Liver (tissue), 3 donors: ENCODE measurements at regions not wholly inside any gene's neighbourhood (a gene's known extent, or its start where the extent isn't known, plus 50 kb on each side); places are given as distances from the start of the nearest gene placed in this dataset.

Experiments used
- ATF3 ChIP-seq: IDR thresholded peaks from 2 replicates; pipeline ENCODE4 v1.6.1; 2016; ENCODE audit warnings: antibody characterized with exemption
- JUND ChIP-seq, 2 donors: IDR thresholded peaks; 2 replicates each; pipeline ENCODE4 v1.6.1; 2016; ENCODE audit warnings: antibody characterized with exemption in 2 of 2
- NR2F2 ChIP-seq: IDR thresholded peaks from 2 replicates; pipeline ENCODE4 v1.6.1; 2016; ENCODE audit warnings: antibody characterized with exemption
- RAD21 ChIP-seq, 2 donors: IDR thresholded peaks; 2 replicates each; pipeline ENCODE4 v1.6.1; 2016; ENCODE audit warnings: antibody characterized with exemption in 2 of 2, mild to moderate bottlenecking in 2 of 2
- REST ChIP-seq: IDR thresholded peaks from 2 replicates; pipeline ENCODE4 v1.6.1; 2016; ENCODE audit warnings: antibody characterized with exemption, mild to moderate bottlenecking
- SP1 ChIP-seq: IDR thresholded peaks from 2 replicates; pipeline ENCODE4 v1.6.1; 2018; ENCODE audit warnings: antibody characterized with exemption, mild to moderate bottlenecking
- YY1 ChIP-seq: IDR thresholded peaks from 2 replicates; pipeline ENCODE4 v1.6.1; 2016; ENCODE audit warnings: antibody characterized with exemption, mild to moderate bottlenecking
- TF ChIP-seq, protein P1 (sequence below): fragments of 150-350 bp; IDR thresholded peaks from 2 replicates; pipeline ENCODE4 v1.5.1; 2017; ENCODE audit warnings: improper control_type of control experiment, low read depth, low read length; ENCODE audit not compliant: missing input control
- TF ChIP-seq, protein P2 (sequence below): IDR thresholded peaks from 2 replicates; pipeline ENCODE4 v1.6.1; 2016; ENCODE audit warnings: antibody characterized with exemption
- donor health status: healthy.
- donor health status: healthy.

DNA sequence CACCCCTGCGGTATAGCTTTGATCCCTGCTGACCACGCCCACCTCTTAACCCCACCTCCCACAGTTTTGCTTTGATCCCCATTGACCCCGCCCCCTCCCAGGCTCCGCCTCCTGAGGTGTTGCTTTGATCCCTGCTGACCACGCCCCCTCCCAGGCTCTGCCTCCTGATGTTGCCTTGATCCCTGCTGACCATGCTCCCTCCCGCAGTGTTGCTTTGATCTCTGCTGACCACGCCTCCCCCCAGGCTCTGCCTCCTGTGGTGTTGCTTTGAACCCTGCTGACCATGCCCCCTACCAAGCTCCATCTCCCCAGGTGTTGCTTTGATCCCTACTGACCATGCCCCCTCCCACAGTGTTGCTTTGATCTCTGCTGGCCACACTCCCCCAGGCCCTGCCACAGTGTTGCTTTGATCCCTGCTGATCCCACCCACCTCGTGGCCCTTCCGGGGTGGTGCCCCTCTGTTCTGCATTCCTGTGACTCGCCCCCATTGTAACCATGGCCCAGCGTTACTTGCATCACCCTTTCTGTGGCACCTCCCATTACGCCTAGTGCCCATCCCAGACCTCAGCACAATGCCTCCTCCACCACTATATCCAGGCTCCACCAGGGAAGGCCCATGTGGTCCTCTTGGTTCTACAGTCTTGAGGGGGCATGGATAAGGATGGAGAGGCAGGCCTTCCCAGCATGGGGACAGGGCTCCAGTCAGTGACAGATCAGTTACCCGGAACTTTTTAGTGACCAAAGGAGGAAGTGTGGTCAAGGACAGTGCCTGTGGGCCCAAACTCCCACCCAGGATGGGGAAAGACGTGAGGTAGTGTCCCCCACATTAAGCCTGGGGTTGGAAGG is 70.8 kb downstream of the ADRA2C start:
- TF ChIP-seq NR2F2 (no peak), REST (no peak), YY1 (no peak), SP1 (no peak), RAD21 (IDR thresholded peaks at IDR 0.05) (no peak), JUND (IDR thresholded peaks at IDR 0.05) (no peak), ATF3 (no peak)
- TF ChIP-seq, protein P1, sequence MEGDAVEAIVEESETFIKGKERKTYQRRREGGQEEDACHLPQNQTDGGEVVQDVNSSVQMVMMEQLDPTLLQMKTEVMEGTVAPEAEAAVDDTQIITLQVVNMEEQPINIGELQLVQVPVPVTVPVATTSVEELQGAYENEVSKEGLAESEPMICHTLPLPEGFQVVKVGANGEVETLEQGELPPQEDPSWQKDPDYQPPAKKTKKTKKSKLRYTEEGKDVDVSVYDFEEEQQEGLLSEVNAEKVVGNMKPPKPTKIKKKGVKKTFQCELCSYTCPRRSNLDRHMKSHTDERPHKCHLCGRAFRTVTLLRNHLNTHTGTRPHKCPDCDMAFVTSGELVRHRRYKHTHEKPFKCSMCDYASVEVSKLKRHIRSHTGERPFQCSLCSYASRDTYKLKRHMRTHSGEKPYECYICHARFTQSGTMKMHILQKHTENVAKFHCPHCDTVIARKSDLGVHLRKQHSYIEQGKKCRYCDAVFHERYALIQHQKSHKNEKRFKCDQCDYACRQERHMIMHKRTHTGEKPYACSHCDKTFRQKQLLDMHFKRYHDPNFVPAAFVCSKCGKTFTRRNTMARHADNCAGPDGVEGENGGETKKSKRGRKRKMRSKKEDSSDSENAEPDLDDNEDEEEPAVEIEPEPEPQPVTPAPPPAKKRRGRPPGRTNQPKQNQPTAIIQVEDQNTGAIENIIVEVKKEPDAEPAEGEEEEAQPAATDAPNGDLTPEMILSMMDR, result no peak
- TF ChIP-seq, protein P2, sequence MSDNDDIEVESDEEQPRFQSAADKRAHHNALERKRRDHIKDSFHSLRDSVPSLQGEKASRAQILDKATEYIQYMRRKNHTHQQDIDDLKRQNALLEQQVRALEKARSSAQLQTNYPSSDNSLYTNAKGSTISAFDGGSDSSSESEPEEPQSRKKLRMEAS, result no peak
